HCT116 (cell line): ENCODE measurements at regions not wholly inside any gene's neighbourhood (a gene's known extent, or its start where the extent isn't known, plus 50 kb on each side); places are given as distances from the start of the nearest gene placed in this dataset.

Experiments used
- CEBPB ChIP-seq: IDR thresholded peaks from 2 replicates; pipeline ENCODE4 v1.6.1; 2012; ENCODE audit warnings: low read depth
- EGR1 ChIP-seq: IDR thresholded peaks from 2 replicates; pipeline ENCODE4 v1.6.1; 2012; ENCODE audit warnings: low read depth
- EZH2 ChIP-seq: fragments of 200-600 bp; sonication (generic); IDR thresholded peaks from 2 replicates; pipeline ENCODE4 v1.6.1; 2017; ENCODE audit warnings: antibody characterized with exemption, mixed run types
- POLR2A ChIP-seq: IDR thresholded peaks from 2 replicates; pipeline ENCODE4 v1.7.0; 2011; ENCODE audit warnings: borderline replicate concordance; ENCODE audit not compliant: insufficient read depth, insufficient read length; ENCODE audit errors: extremely low read depth
- POLR2AphosphoS5 ChIP-seq: IDR thresholded peaks from 2 replicates; pipeline ENCODE4 v1.6.1; 2011; ENCODE audit warnings: mild to moderate bottlenecking, low read depth, low read length, moderate library complexity
- SIN3A ChIP-seq: IDR thresholded peaks from 2 replicates; pipeline ENCODE4 v1.6.1; 2012; ENCODE audit warnings: low read depth
- SRF ChIP-seq: IDR thresholded peaks from 2 replicates; pipeline ENCODE4 v1.6.1; 2012; ENCODE audit warnings: low read depth
- YY1 ChIP-seq: IDR thresholded peaks from 2 replicates; pipeline ENCODE4 v1.6.1; 2011; ENCODE audit warnings: low read length, low read depth, moderate library complexity, mild to moderate bottlenecking; ENCODE audit not compliant: insufficient replicate concordance; ENCODE audit errors: extremely low read depth
- ZNF274 ChIP-seq: fragments of 200-500 bp; sonication (Bioruptor generic); IDR thresholded peaks from 2 replicates; pipeline ENCODE4 v1.6.1; 2014; ENCODE audit warnings: mild to moderate bottlenecking, low read depth, low read length, inconsistent platforms
- TF ChIP-seq, protein P1 (sequence below), 3 experiments: fragments of 200-600 bp in 1 of 3; sonication (generic) in 1 of 3; IDR thresholded peaks in 2 of 3; conservative IDR thresholded peaks in 1 of 3; 2 replicates each; pipeline ENCODE4 v1.5.1; 2012 to 2017; ENCODE audit warnings: low read depth in 2 of 3, low read length in 2 of 3, antibody characterized with exemption in 1 of 3, borderline replicate concordance in 1 of 3, control low read depth in 1 of 3, mild to moderate bottlenecking in 1 of 3, mixed read lengths in 1 of 3, mixed run types in 1 of 3, moderate library complexity in 1 of 3; ENCODE audit not compliant: insufficient read depth in 1 of 3
- TF ChIP-seq, protein P2 (sequence below): IDR thresholded peaks from 2 replicates; pipeline ENCODE4 v1.6.1; 2011; ENCODE audit warnings: mild to moderate bottlenecking, low read length, moderate library complexity; ENCODE audit not compliant: insufficient replicate concordance; ENCODE audit errors: extremely low read depth
- TF ChIP-seq, protein P3 (sequence below): IDR thresholded peaks from 2 replicates; pipeline ENCODE4 v1.6.1; 2012; ENCODE audit warnings: low read depth

DNA sequence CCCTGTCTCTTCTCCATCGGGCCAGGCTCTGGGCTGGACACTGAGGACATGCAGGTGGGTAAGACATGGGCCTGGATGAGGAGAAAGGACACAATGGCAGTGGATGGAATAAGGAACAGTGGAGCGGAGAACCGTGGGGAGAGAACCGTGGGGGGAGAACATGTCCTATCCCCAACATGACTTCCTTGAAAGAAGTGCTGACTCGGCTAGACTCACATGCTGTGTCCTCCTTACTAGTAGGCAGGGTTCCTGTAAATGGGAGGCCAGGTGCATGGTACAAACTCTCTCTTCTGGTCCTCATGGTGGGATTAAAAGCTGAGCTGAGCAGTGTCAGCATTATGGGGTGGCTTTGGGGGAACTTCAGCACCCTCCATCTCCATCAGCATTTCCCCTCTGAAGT lies 137.4 kb upstream of the CSF3R start:
- TF ChIP-seq, protein P1, sequence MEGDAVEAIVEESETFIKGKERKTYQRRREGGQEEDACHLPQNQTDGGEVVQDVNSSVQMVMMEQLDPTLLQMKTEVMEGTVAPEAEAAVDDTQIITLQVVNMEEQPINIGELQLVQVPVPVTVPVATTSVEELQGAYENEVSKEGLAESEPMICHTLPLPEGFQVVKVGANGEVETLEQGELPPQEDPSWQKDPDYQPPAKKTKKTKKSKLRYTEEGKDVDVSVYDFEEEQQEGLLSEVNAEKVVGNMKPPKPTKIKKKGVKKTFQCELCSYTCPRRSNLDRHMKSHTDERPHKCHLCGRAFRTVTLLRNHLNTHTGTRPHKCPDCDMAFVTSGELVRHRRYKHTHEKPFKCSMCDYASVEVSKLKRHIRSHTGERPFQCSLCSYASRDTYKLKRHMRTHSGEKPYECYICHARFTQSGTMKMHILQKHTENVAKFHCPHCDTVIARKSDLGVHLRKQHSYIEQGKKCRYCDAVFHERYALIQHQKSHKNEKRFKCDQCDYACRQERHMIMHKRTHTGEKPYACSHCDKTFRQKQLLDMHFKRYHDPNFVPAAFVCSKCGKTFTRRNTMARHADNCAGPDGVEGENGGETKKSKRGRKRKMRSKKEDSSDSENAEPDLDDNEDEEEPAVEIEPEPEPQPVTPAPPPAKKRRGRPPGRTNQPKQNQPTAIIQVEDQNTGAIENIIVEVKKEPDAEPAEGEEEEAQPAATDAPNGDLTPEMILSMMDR (IDR thresholded peaks at IDR 0.05 in 2 of 3, conservative IDR thresholded peaks at IDR 0.05 in 1 of 3; ENCODE audit: borderline replicate concordance in 1 of 3, insufficient read depth in 1 of 3, low read depth in 2 of 3, low read length in 2 of 3) = no peak
- TF ChIP-seq SRF (no peak), EGR1 (no peak), CEBPB (no peak), ZNF274 (no peak), EZH2 (no peak), POLR2A (no peak), POLR2AphosphoS5 (no peak), YY1 (no peak), SIN3A (no peak)
- TF ChIP-seq, protein P2, sequence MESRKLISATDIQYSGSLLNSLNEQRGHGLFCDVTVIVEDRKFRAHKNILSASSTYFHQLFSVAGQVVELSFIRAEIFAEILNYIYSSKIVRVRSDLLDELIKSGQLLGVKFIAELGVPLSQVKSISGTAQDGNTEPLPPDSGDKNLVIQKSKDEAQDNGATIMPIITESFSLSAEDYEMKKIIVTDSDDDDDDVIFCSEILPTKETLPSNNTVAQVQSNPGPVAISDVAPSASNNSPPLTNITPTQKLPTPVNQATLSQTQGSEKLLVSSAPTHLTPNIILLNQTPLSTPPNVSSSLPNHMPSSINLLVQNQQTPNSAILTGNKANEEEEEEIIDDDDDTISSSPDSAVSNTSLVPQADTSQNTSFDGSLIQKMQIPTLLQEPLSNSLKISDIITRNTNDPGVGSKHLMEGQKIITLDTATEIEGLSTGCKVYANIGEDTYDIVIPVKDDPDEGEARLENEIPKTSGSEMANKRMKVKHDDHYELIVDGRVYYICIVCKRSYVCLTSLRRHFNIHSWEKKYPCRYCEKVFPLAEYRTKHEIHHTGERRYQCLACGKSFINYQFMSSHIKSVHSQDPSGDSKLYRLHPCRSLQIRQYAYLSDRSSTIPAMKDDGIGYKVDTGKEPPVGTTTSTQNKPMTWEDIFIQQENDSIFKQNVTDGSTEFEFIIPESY = no peak
- TF ChIP-seq, protein P3, sequence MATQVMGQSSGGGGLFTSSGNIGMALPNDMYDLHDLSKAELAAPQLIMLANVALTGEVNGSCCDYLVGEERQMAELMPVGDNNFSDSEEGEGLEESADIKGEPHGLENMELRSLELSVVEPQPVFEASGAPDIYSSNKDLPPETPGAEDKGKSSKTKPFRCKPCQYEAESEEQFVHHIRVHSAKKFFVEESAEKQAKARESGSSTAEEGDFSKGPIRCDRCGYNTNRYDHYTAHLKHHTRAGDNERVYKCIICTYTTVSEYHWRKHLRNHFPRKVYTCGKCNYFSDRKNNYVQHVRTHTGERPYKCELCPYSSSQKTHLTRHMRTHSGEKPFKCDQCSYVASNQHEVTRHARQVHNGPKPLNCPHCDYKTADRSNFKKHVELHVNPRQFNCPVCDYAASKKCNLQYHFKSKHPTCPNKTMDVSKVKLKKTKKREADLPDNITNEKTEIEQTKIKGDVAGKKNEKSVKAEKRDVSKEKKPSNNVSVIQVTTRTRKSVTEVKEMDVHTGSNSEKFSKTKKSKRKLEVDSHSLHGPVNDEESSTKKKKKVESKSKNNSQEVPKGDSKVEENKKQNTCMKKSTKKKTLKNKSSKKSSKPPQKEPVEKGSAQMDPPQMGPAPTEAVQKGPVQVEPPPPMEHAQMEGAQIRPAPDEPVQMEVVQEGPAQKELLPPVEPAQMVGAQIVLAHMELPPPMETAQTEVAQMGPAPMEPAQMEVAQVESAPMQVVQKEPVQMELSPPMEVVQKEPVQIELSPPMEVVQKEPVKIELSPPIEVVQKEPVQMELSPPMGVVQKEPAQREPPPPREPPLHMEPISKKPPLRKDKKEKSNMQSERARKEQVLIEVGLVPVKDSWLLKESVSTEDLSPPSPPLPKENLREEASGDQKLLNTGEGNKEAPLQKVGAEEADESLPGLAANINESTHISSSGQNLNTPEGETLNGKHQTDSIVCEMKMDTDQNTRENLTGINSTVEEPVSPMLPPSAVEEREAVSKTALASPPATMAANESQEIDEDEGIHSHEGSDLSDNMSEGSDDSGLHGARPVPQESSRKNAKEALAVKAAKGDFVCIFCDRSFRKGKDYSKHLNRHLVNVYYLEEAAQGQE = no peak
